Neuron (in vitro differentiated cells): ENCODE measurements at regions not wholly inside any gene's neighbourhood (a gene's known extent, or its start where the extent isn't known, plus 50 kb on each side); places are given as distances from the start of the nearest gene placed in this dataset.

Source experiments
- H2AFZ ChIP-seq: one replicate; pipeline ENCODE4 v1.6.1; 2013; ENCODE audit warnings: low read depth, mild to moderate bottlenecking, inconsistent platforms, low read length, moderate library complexity
- H3K27me3 ChIP-seq: one replicate; pipeline ENCODE4 v1.6.1; 2013; ENCODE audit warnings: low read length; ENCODE audit not compliant: insufficient read depth
- H3K36me3 ChIP-seq: one replicate; pipeline ENCODE4 v1.6.1; 2013; ENCODE audit warnings: low read length; ENCODE audit not compliant: insufficient read depth
- H3K4me1 ChIP-seq: one replicate; pipeline ENCODE4 v1.6.1; 2013; ENCODE audit warnings: low read length; ENCODE audit not compliant: insufficient read depth
- H3K4me3 ChIP-seq: 2 replicates; pipeline ENCODE4 v1.5.1; 2013; ENCODE audit warnings: mild to moderate bottlenecking, low read length, moderate library complexity
- H3K9me3 ChIP-seq: one replicate; pipeline ENCODE4 v1.6.1; 2013; ENCODE audit warnings: low read length

DNA sequence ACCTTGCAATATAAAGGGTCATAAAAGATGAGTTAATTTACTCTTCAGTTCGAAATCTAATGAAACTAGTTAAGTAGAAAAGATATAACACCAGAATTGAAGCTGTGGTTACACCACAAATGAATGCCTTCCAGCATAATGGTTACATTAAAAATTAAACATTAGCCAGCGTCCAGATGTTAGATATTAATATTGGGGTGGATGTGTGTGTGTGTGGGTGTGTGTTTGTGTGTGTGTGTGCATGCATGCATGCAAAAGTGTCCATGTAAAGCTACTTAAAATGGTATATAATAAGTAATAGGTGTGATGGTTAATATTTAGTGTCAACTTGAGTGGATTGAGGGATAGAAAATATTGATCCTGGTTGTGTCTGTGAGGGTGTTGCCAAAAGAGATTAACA is 170.4 kb upstream of the FN1 start:
- no peak overlapping the region for H2AFZ ChIP-seq
- no peaks in the 10 kb centered on the region for H3K36me3 ChIP-seq

DNA sequence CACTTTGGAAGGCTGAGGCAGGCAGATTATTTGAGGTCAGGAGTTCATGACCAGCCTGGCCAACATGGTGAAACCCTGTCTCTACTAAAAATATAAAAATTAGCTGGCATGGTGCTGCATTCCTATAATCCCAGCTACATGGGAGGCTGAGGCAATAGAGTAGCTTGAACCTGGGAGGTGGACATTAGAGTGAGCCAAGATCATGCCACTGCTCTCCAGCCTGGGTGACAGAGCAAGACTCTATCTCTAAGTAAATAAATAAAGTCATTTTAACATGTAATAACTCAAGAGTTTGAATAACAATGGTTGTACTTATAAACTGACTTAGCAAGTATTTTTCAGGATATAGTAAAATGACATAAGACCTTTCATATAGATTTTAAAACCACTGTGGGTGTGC is 169.3 kb upstream of the FN1 start:
- H3K4me1 ChIP-seq: no peaks in the 10 kb centered on the region
- no peak overlapping the region for H3K4me3 ChIP-seq
- H3K27me3 ChIP-seq: no peaks in the 10 kb centered on the region
- H3K9me3 ChIP-seq: no peaks in the 10 kb centered on the region
- H2AFZ ChIP-seq: no peak overlapping the region
- H3K36me3 ChIP-seq: no peaks in the 10 kb centered on the region

More for the DNA sequence above, 170.4 kb upstream of the FN1 start:
- Histone ChIP-seq H3K4me1 (no peaks in the 10 kb centered on the region), H3K27me3 (no peaks in the 10 kb centered on the region), H3K4me3 (no peak overlapping the region), H3K9me3 (no peaks in the 10 kb centered on the region)

- no peaks in the 10 kb centered on the region for H3K27me3 ChIP-seq
- H3K36me3 ChIP-seq: no peaks in the 10 kb centered on the region
- no peaks in the 10 kb centered on the region for H3K9me3 ChIP-seq
- H3K4me1 ChIP-seq: no peaks in the 10 kb centered on the region
- no peak overlapping the region for H3K4me3 ChIP-seq
- no peak overlapping the region for H2AFZ ChIP-seq
Observed at GRCh38 chr2:215604606-215605005, 168.7 kb upstream of the FN1 start.

DNA sequence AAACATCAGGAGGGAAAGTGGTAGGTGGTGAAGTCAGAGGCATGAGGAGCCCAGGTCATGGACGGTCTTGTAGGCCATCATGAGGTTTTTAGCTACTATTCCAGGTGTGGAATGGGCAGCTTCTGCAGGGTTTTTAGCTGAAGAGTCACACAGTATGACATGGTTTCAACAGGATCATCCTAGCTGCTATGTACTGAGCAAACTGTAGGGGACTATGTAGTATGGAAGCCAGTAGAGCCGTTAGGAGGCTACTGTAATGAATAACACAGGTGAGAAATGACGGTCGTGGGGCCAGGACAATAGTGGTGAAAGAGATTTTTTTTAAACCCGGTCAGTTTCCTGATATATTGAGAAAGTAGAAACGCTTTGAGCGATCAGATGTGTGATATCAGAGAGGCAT is 167.6 kb upstream of the FN1 start:
- no peak overlapping the region for H3K4me3 ChIP-seq
- H3K36me3 ChIP-seq: no peaks in the 10 kb centered on the region
- H2AFZ ChIP-seq: no peak overlapping the region
- no peaks in the 10 kb centered on the region for H3K9me3 ChIP-seq
- H3K27me3 ChIP-seq: no peaks in the 10 kb centered on the region
- H3K4me1 ChIP-seq: no peaks in the 10 kb centered on the region

DNA sequence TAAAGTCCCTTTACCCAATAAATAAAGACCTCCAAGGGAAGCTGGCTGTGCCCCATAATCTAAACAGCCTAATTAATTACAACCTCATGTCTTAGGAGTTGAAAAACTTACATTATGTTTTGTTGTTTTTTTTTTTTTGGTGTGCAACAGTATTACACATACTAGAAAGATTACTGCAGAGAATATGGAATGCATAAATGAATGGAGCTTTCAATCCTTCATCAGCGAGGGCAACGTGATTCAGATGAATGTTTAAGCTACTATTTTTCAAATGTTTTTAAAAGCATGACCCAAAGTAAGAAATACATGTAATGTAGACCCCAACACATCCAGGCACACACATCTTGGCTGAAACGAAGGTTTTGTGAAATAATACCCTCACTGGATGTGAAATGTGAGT is 167.1 kb upstream of the FN1 start:
- no peaks in the 10 kb centered on the region for H3K4me1 ChIP-seq
- no peak overlapping the region for H3K4me3 ChIP-seq
- no peak overlapping the region for H2AFZ ChIP-seq
- no peaks in the 10 kb centered on the region for H3K36me3 ChIP-seq
- H3K9me3 ChIP-seq: no peaks in the 10 kb centered on the region
- no peaks in the 10 kb centered on the region for H3K27me3 ChIP-seq

GRCh38 chr2:215601990-215602721 is 166.3 kb upstream of the FN1 start:
- H3K27me3 ChIP-seq: no peaks in the 10 kb centered on the region
- no peak overlapping the region for H3K4me3 ChIP-seq
- H3K4me1 ChIP-seq: no peaks in the 10 kb centered on the region
- H2AFZ ChIP-seq: no peak overlapping the region
- no peaks in the 10 kb centered on the region for H3K9me3 ChIP-seq
- H3K36me3 ChIP-seq: no peaks in the 10 kb centered on the region

DNA sequence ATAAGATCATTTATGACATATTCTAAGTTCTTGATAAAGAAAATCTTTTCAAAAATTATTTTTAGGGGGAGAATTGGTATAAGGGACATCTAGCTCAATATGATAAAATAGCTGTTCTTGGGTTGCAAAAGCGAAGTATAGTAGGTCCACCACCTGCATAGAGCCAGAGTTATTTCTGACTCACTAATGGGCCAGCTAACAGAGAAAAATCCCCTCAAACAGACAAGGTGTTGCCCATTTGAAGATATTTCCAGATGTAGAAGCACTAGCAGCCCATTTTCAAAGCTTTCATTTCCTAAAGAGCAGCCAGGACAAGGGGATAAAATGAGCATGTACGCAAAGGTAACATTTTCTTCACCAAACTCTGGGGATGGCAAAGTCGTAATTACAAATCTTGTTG is 165.7 kb upstream of the FN1 start:
- Histone ChIP-seq H3K4me3 (no peak overlapping the region), H3K36me3 (no peaks in the 10 kb centered on the region), H2AFZ (no peak overlapping the region), H3K27me3 (no peaks in the 10 kb centered on the region), H3K4me1 (no peaks in the 10 kb centered on the region), H3K9me3 (no peaks in the 10 kb centered on the region)

DNA sequence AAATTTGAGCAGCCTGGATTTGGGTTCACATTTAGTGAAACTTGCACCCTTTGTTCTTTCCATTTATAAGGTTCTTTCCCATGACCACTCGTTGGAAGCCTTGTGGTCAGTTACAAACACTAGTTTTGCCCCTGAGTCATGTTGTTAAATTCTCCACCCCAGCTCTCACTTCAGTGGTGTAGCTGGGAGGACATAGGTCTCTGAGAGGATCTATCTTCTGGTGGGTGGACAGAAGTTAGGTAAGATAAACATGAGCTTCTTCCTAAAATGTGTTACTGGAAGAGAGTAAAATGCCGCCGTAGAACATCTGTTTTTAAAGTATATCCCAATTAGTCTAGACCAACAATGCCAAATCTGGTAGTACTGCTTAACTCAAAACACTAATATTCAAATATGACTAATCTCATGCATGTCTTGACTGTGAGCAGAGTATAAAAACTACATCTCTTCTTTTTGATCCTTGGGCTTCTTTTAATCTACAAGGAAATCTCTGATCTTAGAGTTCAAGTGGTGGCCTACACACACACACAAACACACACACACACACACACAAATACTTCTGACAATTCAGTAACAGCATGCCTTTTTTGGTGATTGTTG is 162.6 kb upstream of the FN1 start:
- H3K36me3 ChIP-seq: no peaks in the 10 kb centered on the region
- no peak overlapping the region for H2AFZ ChIP-seq
- no peaks in the 10 kb centered on the region for H3K9me3 ChIP-seq
- H3K4me3 ChIP-seq: no peak overlapping the region
- H3K27me3 ChIP-seq: no peaks in the 10 kb centered on the region
- no peaks in the 10 kb centered on the region for H3K4me1 ChIP-seq

- no peaks in the 10 kb centered on the region for H3K9me3 ChIP-seq
- H3K36me3 ChIP-seq: no peaks in the 10 kb centered on the region
- no peaks in the 10 kb centered on the region for H3K27me3 ChIP-seq
- H3K4me1 ChIP-seq: no peaks in the 10 kb centered on the region
- no peak overlapping the region for H3K4me3 ChIP-seq
- H2AFZ ChIP-seq: no peak overlapping the region
Observed at GRCh38 chr2:215597577-215597976, 161.7 kb upstream of the FN1 start.

- Histone ChIP-seq H3K4me3 (no peak overlapping the region), H3K9me3 (no peaks in the 10 kb centered on the region), H3K36me3 (no peaks in the 10 kb centered on the region), H2AFZ (no peak overlapping the region), H3K4me1 (no peaks in the 10 kb centered on the region), H3K27me3 (no peaks in the 10 kb centered on the region)
Observed at GRCh38 chr2:215594766-215595165, 158.9 kb upstream of the FN1 start.

GRCh38 chr2:215590010-215590745 is 154.3 kb upstream of the FN1 start:
- no peaks in the 10 kb centered on the region for H3K27me3 ChIP-seq
- no peaks in the 10 kb centered on the region for H3K36me3 ChIP-seq
- no peaks in the 10 kb centered on the region for H3K9me3 ChIP-seq
- H3K4me1 ChIP-seq: no peaks in the 10 kb centered on the region
- no peak overlapping the region for H3K4me3 ChIP-seq
- no peak overlapping the region for H2AFZ ChIP-seq

- H3K4me1 ChIP-seq: no peaks in the 10 kb centered on the region
- H3K4me3 ChIP-seq: no peak overlapping the region
- no peaks in the 10 kb centered on the region for H3K36me3 ChIP-seq
- H3K9me3 ChIP-seq: no peaks in the 10 kb centered on the region
- H3K27me3 ChIP-seq: no peaks in the 10 kb centered on the region
- H2AFZ ChIP-seq: no peak overlapping the region
Observed at GRCh38 chr2:215583881-215584280, 148.0 kb upstream of the FN1 start.

- Histone ChIP-seq H2AFZ (no peak overlapping the region), H3K4me3 (no peak overlapping the region), H3K27me3 (no peaks in the 10 kb centered on the region), H3K36me3 (no peaks in the 10 kb centered on the region), H3K9me3 (no peaks in the 10 kb centered on the region), H3K4me1 (no peaks in the 10 kb centered on the region)
Observed at GRCh38 chr2:215579809-215580208, 143.9 kb upstream of the FN1 start.
